HepG2 (cell line): ENCODE measurements at regions not wholly inside any gene's neighbourhood (a gene's known extent, or its start where the extent isn't known, plus 50 kb on each side); places are given as distances from the start of the nearest gene placed in this dataset.
"Not testable (repeated sequence)": the region's sequence is repeated elsewhere in the genome, so short reads cannot be mapped to it uniquely, and the experiment has no call there.

Source experiments
- ATAC-seq: fragments of 200-7000 bp; cut with Tn5 transposase; 3 replicates; pipeline ENCODE4 v1.9.1; 2020; ENCODE audit warnings: mild to moderate bottlenecking, moderate library complexity
- BruUV-seq: library from RNA; stranded (reverse); fragments of 400-500 nt; replicated peaks from 2 replicates; lab custom pipeline; 2021; lab: Mats Ljungman, UMichigan
- CTCF ChIA-PET: fragments of 300-600 bp; formaldehyde crosslinking; extraction: SDS; loops from one replicate; lab custom pipeline; 2021; ENCODE audit warnings: low total read pairs, inconsistent platforms, low intra/inter-chr PET ratio; lab: Yijun Ruan, JAX
- POLR2A ChIA-PET: fragments of 350-600 bp; sonication (Branson Sonifier 250); formaldehyde crosslinking; loops from one replicate; lab custom pipeline; 2020; ENCODE audit warnings: antibody characterized with exemption, inconsistent platforms; lab: Yijun Ruan, JAX
- DNase-seq: peaks from one replicate; pipeline ENCODE4 v3.0.0-alpha.2; 2015; ENCODE audit warnings: low spot score
- FAIRE-seq: peaks from 3 replicates; lab custom pipeline; 2011; peaks lifted over from hg19 to GRCh38; lab: Jason Lieb, UNC
- H2AFZ ChIP-seq: one replicate; pipeline ENCODE4 v1.6.1; 2011; ENCODE audit warnings: low read length, inconsistent platforms
- H3K27ac ChIP-seq: fragments of 300-600 bp; 3 replicates; pipeline ENCODE4 v1.8.0; 2011; ENCODE audit warnings: mixed run types, mild to moderate bottlenecking, mixed read lengths, low read length, inconsistent platforms; ENCODE audit not compliant: insufficient read depth; ENCODE audit errors: extremely low read length
- H3K27me3 ChIP-seq, 2 experiments: fragments of 200-600 bp in 1 of 2; 2 replicates in 1 of 2; 3 replicates in 1 of 2; pipeline versions ENCODE4 v1.6.0 to v1.8.0; 2011; ENCODE audit warnings: low read length in 2 of 2, mild to moderate bottlenecking in 2 of 2, moderate library complexity in 2 of 2, inconsistent platforms in 1 of 2; ENCODE audit not compliant: insufficient read depth in 2 of 2, control insufficient read depth in 1 of 2
- H3K36me3 ChIP-seq, 2 experiments: fragments of 200-600 bp in 1 of 2; replicated peaks in 1 of 2; 2 replicates in 1 of 2; 3 replicates in 1 of 2; pipeline versions ENCODE4 v1.5.1 to v1.8.0; 2011; ENCODE audit warnings: low read length in 2 of 2, inconsistent platforms in 1 of 2; ENCODE audit not compliant: insufficient read depth in 2 of 2, control insufficient read depth in 1 of 2
- H3K4me1 ChIP-seq: 2 replicates; pipeline ENCODE4 v1.5.1; 2012; ENCODE audit warnings: low read length, inconsistent platforms; ENCODE audit not compliant: insufficient read depth
- H3K4me2 ChIP-seq: 2 replicates; pipeline ENCODE4 v1.6.0; 2011; ENCODE audit warnings: low read depth, low read length, inconsistent platforms
- H3K4me3 ChIP-seq, 3 experiments: fragments of 200-600 bp in 1 of 3; sonication (generic), shearing (Covaris generic) in 1 of 3; replicated peaks in 1 of 3; 2 replicates each; pipeline ENCODE4 v1.5.1; 2011 to 2016; ENCODE audit warnings: low read length in 3 of 3, inconsistent platforms in 2 of 3, low read depth in 2 of 3, mild to moderate bottlenecking in 2 of 3, control low read depth in 1 of 3, mixed read lengths in 1 of 3; ENCODE audit not compliant: insufficient read depth in 1 of 3
- H3K79me2 ChIP-seq: one replicate; pipeline ENCODE4 v1.6.1; 2011; ENCODE audit warnings: low read length, inconsistent platforms; ENCODE audit not compliant: insufficient read depth
- H3K9ac ChIP-seq: 2 replicates; pipeline ENCODE4 v1.6.0; 2011; ENCODE audit warnings: mild to moderate bottlenecking, low read depth, low read length, inconsistent platforms; ENCODE audit not compliant: insufficient read depth
- H3K9me3 ChIP-seq: 2 replicates; pipeline ENCODE4 v1.5.1; 2012; ENCODE audit warnings: mild to moderate bottlenecking, low read length
- H4K20me1 ChIP-seq: 2 replicates; pipeline ENCODE4 v1.6.0; 2011; ENCODE audit warnings: inconsistent platforms, mild to moderate bottlenecking, low read length, moderate library complexity; ENCODE audit not compliant: insufficient read depth
- ATF7 ChIP-seq, 2 experiments: fragments of 450-650 bp in 1 of 2; sonication (generic) in 1 of 2; formaldehyde crosslinking in 1 of 2; IDR thresholded peaks; 2 replicates each; pipeline versions ENCODE4 v1.4.0 to v1.6.1; 2016 to 2020; ENCODE audit warnings: antibody characterized with exemption in 1 of 2, mild to moderate bottlenecking in 1 of 2, missing genetic modification reagents in 1 of 2
- ETV6 ChIP-seq: sonication (generic); formaldehyde crosslinking; conservative IDR thresholded peaks from 2 replicates; pipeline ENCODE4 v1.4.0; 2020; ENCODE audit warnings: missing genetic modification reagents
- FLYWCH1 ChIP-seq: sonication (generic); formaldehyde crosslinking; IDR thresholded peaks from 2 replicates; pipeline ENCODE4 v1.8.1; 2023; ENCODE audit warnings: mild to moderate bottlenecking, missing genetic modification reagents
- HCFC1 ChIP-seq: fragments of 150-350 bp; IDR thresholded peaks from 2 replicates; pipeline ENCODE4 v1.6.1; 2014; ENCODE audit warnings: low read depth, low read length
- HNRNPLL ChIP-seq: fragments of 200-400 bp; formaldehyde crosslinking; IDR thresholded peaks from 2 replicates; pipeline ENCODE4 v1.6.1; 2017; ENCODE audit warnings: mild to moderate bottlenecking, low read depth, low read length; ENCODE audit not compliant: poor library complexity, severe bottlenecking
- KLF6 ChIP-seq: IDR thresholded peaks from 2 replicates; pipeline ENCODE4 v1.8.0; 2016; ENCODE audit warnings: missing biosample characterization, missing genetic modification reagents
- MED13 ChIP-seq: sonication (generic); formaldehyde crosslinking; IDR thresholded peaks from 2 replicates; pipeline ENCODE4 v1.5.0; 2020; ENCODE audit warnings: missing genetic modification reagents
- RBM39 ChIP-seq: fragments of 200-400 bp; formaldehyde crosslinking; IDR thresholded peaks from one replicate; pipeline ENCODE4 v1.6.1; 2018; ENCODE audit warnings: antibody characterized with exemption, mild to moderate bottlenecking, low read depth, low read length; ENCODE audit not compliant: poor library complexity, severe bottlenecking
- RFX3 ChIP-seq: IDR thresholded peaks from 2 replicates; pipeline ENCODE4 v1.6.1; 2016; ENCODE audit warnings: missing biosample characterization, missing genetic modification reagents
- SIX1 ChIP-seq: sonication (generic); formaldehyde crosslinking; IDR thresholded peaks from 2 replicates; pipeline ENCODE4 v1.4.0; 2020; ENCODE audit warnings: missing genetic modification reagents, borderline replicate concordance
- ZNF331 ChIP-seq: sonication (generic); formaldehyde crosslinking; IDR thresholded peaks from 2 replicates; pipeline ENCODE4 v1.4.0; 2020; ENCODE audit warnings: missing genetic modification reagents
- ZNF350 ChIP-seq: sonication (generic); formaldehyde crosslinking; IDR thresholded peaks from 2 replicates; pipeline ENCODE4 v1.4.0; 2020; ENCODE audit warnings: mild to moderate bottlenecking, low read depth, missing genetic modification reagents, borderline replicate concordance
- ZNF446 ChIP-seq: sonication (generic); formaldehyde crosslinking; IDR thresholded peaks from 2 replicates; pipeline ENCODE4 v1.5.0; 2020; ENCODE audit warnings: mild to moderate bottlenecking, missing genetic modification reagents
- ZNF552 ChIP-seq: sonication (generic); formaldehyde crosslinking; IDR thresholded peaks from 2 replicates; pipeline ENCODE4 v1.9.0; 2022; ENCODE audit warnings: missing genetic modification reagents, mild to moderate bottlenecking, borderline replicate concordance
- ZNF562 ChIP-seq: sonication (generic); formaldehyde crosslinking; IDR thresholded peaks from 2 replicates; pipeline ENCODE4 v1.8.0; 2022; ENCODE audit warnings: missing genetic modification reagents, borderline replicate concordance
- ZNF772 ChIP-seq: sonication (generic); formaldehyde crosslinking; IDR thresholded peaks from 2 replicates; pipeline ENCODE4 v1.5.0; 2020; ENCODE audit warnings: mild to moderate bottlenecking, missing genetic modification reagents
- ZNF883 ChIP-seq: sonication (generic); formaldehyde crosslinking; IDR thresholded peaks from 2 replicates; pipeline ENCODE4 v1.5.1; 2020; ENCODE audit warnings: mild to moderate bottlenecking, missing genetic modification reagents; ENCODE audit errors: not compliant biosample characterization
- WGBS: methylation state at CpG from one replicate; pipeline ENCODE4 v1.1.6; 2017; ENCODE audit warnings: low lambda C conversion rate; 5-methylcytosine and 5-hydroxymethylcytosine counted together
- in situ Hi-C: cut with HindIII; loops from 2 replicates; pipeline ENCODE4 v1.10.0; 2017; ENCODE audit warnings: low pct_unique_long_range_greater_than_20kb; ENCODE audit not compliant: extremely low pct_ligation_motif_present
- intact Hi-C: fragments of 100-400 bp; cut with micrococcal nuclease; formaldehyde crosslinking; loops from one replicate; pipeline ENCODE4 v1.10.0; 2022; ENCODE audit not compliant: unreplicated experiment
- TF ChIP-seq, protein P1 (sequence below): sonication (generic); formaldehyde crosslinking; IDR thresholded peaks from 2 replicates; pipeline ENCODE4 v1.4.0; 2020; ENCODE audit warnings: missing genetic modification reagents

DNA sequence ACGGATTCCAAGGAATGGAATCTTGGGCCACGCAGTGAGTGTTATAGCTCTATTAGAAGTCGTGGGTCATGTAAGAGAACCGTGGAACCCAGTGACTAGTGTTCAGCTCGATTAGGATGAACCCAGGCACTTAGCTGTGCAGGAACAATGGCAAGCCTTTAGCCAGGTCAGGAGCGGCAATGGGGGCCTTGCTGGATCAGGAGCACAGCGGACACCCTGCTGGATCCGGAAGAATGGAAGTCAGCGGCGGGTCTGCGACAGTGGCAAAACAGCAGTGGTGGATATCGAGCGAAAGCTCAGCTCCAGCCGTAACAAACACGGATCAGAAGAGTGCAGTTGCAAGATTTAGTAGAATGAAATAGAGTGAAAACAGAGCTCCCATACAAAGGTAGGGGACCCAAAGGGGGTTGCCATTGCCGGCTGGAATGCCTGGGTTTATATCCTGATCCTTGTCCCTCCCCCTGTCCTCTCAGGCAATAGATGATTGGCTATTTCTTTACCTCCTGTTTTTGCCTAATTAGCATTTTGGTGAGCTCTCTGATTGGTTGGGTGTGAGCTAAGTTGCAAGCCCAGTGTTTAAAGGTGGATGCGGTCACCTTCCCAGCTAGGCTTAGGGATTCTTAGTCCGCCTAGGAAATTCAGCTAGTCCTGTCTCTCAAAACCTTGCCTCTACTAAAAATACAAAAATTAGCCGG, 618.3 kb upstream of the CBLB start:
- POLR2A ChIA-PET, FAIRE-seq, CTCF ChIA-PET, ATAC-seq, H3K9ac ChIP-seq, H3K4me2 ChIP-seq, DNase-seq, H3K27me3 ChIP-seq, H3K9me3 ChIP-seq, BruUV-seq, H3K4me3 ChIP-seq, H3K36me3 ChIP-seq, H3K79me2 ChIP-seq, H4K20me1 ChIP-seq, H3K27ac ChIP-seq, H2AFZ ChIP-seq, H3K4me1 ChIP-seq, in situ Hi-C loops, intact Hi-C loops: not testable (repeated sequence)
- WGBS = 58% methylated on average over 18 of the region's 19 CpGs

DNA sequence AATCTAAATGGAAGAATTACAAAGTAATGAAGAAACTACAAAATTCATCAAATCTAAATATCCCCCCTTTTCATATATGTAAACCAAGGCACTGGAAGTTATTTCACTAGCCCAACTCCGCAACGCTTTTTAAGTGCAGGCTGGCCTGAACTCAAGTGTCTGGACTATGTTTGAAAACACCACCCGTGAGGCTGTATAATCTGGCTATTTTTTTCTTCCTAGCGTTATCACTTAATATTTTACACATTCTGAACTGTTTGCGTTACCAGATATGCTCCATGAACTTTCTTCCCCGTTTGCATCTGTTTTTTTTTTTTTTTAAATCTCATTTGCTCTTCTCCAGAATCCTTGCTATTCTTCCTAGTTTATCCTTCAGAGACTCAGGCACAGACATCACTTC, 619.5 kb upstream of the CBLB start:
- BruUV-seq = no TSS peak
- ATAC-seq (no peak), DNase-seq (no peak), FAIRE-seq (no peak)
- CTCF ChIA-PET = no interaction called here
- H4K20me1 ChIP-seq = no peaks in the 10 kb centered on the region
- in situ Hi-C loops = no loop called here
- POLR2A ChIA-PET = no interaction called here
- H3K79me2 ChIP-seq = no peaks in the 10 kb centered on the region
- H3K36me3 ChIP-seq = no peaks in the 10 kb centered on the region
- H3K9ac ChIP-seq = no peak overlapping the region
- H3K4me1 ChIP-seq = no peaks in the 10 kb centered on the region
- WGBS = 7% methylated on average over 6 of the region's 6 CpGs
- H3K4me2 ChIP-seq = no peak overlapping the region
- H2AFZ ChIP-seq = no peak overlapping the region
- no peaks in the 10 kb centered on the region for H3K9me3 ChIP-seq
- no peak overlapping the region for H3K4me3 ChIP-seq
- intact Hi-C loops = no loop called here
- TF ChIP-seq RFX3 (CRISPR knock-in tag) = no peak
- no peak for TF ChIP-seq ZNF562
- no peak for TF ChIP-seq RBM39
- TF ChIP-seq HNRNPLL = no peak
- TF ChIP-seq, protein P1, sequence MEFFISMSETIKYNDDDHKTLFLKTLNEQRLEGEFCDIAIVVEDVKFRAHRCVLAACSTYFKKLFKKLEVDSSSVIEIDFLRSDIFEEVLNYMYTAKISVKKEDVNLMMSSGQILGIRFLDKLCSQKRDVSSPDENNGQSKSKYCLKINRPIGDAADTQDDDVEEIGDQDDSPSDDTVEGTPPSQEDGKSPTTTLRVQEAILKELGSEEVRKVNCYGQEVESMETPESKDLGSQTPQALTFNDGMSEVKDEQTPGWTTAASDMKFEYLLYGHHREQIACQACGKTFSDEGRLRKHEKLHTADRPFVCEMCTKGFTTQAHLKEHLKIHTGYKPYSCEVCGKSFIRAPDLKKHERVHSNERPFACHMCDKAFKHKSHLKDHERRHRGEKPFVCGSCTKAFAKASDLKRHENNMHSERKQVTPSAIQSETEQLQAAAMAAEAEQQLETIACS (CRISPR knock-in tag) = no peak
- TF ChIP-seq ZNF331 (CRISPR knock-in tag) = no peak
- no peak for TF ChIP-seq ZNF552 (CRISPR knock-in tag)
- TF ChIP-seq SIX1 = no peak
- TF ChIP-seq ETV6 (CRISPR knock-in tag) = no peak
- no peak for TF ChIP-seq ZNF772
- no peak for TF ChIP-seq FLYWCH1 (CRISPR knock-in tag)
- no peak for TF ChIP-seq MED13 (CRISPR knock-in tag)
- TF ChIP-seq HCFC1 = no peak
- no peak for TF ChIP-seq ATF7 (IDR thresholded peaks at IDR 0.05)
- TF ChIP-seq ATF7 (CRISPR knock-in tag; IDR thresholded peaks at IDR 0.05) = no peak
- no peak for TF ChIP-seq KLF6 (CRISPR knock-in tag)
- no peak for TF ChIP-seq ZNF883 (CRISPR knock-in tag)
- TF ChIP-seq ZNF446 (CRISPR knock-in tag) = no peak
- TF ChIP-seq ZNF350 (CRISPR knock-in tag) = no peak
- H3K27me3 ChIP-seq = no peaks in the 10 kb centered on the region
- H3K27ac ChIP-seq = no peak overlapping the region
